Activated CD8-positive, alpha-beta memory T cell treated with anti-CD3 and anti-CD28 coated beads for 4 hours (primary cell): ENCODE measurements at regions not wholly inside any gene's neighbourhood (a gene's known extent, or its start where the extent isn't known, plus 50 kb on each side); places are given as distances from the start of the nearest gene placed in this dataset.

ENCODE experiments used
- DNase-seq, 2 donors: peaks; one replicate each; pipeline ENCODE4 v3.0.0-alpha.2; 2020; ENCODE audit warnings: low read depth in 2 of 2

DNA sequence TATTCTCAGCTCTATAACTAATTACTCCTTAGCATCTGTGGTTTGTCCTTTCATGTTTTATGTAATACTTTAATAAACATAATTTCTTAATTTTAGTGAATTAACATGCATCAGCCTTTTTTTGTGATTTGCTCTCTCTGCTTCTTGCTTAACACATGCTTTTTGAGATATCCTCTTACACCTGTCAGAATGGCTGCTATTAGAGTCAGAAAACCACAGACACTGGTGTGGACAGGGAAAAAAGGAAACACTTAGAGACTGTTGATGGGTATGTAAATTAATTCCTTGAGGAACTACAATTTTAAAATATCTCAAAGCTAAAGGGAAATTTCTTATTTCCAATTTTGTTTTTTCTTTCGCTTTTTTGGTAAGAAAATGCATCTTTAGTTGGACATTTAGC lies 549.0 kb downstream of the ZNF804A start:
- no peak for DNase-seq

DNA sequence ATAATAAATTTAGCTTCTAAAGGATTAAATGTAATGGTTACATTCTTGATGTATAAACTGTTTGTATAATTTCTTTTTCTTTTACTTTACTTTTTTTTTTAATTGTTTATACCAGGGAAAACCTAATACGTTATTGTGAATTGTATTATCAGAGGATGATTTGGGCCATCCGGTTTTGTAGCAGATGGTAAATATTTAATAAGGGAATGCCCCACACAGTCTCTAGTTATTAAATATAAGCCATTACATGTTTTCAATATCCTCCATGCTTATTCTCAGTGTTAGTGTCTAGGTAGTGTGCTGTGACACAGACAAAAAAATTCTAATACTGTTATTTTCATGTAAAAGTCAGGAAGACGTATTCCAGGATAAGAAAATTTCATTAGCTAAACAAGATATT lies 553.9 kb downstream of the ZNF804A start:
- DNase-seq, result no peak

GRCh38 chr2:185161701-185162100 lies 563.4 kb downstream of the ZNF804A start:
- DNase-seq, result no peak

GRCh38 chr2:185174353-185174752 lies 564.3 kb upstream of the FSIP2 start:
- no peak for DNase-seq

DNA sequence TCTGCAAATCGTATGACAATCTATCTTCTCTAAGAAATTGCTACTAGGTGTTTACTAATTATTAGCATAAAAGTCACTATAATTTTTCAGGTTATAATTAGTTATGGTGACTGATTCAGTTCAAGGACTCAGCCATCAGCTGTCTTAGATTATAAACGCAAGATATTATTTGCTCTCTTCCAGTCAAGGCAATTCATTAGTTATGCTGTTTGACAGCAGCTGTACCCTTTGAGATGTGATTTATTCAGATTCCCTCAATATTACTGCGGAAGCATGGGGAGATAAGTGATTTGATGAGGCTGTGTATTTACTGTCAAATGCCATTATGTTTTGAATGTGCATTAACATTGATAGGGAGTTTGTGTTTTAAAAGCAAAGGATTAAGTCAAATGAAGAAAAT lies 558.9 kb upstream of the FSIP2 start:
- DNase-seq, result no peak

GRCh38 chr2:185181901-185182300 lies 556.7 kb upstream of the FSIP2 start:
- DNase-seq, result no peak

- DNase-seq, result no peak
Measured at GRCh38 chr2:185185044-185185443, 553.6 kb upstream of the FSIP2 start.

DNA sequence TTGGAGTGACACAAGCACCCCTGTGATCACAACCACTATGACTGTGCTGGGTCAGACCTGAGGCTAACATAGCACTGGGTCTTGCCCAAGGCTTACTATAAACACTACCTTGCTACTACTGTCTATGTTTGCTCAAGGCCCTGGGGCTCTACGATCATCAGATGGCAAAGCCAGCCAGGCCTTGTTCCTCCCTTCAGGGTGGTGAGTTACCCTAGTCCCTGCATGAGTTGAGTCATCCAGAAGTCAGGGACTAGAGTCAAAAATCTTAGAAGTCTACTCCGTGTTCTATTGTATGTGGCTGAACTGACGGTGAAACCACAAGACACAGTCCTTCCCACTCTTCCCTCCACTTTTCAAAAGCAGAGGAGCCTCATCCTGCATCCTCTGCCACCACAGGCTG lies 551.2 kb upstream of the FSIP2 start:
- DNase-seq, result no peak

DNA sequence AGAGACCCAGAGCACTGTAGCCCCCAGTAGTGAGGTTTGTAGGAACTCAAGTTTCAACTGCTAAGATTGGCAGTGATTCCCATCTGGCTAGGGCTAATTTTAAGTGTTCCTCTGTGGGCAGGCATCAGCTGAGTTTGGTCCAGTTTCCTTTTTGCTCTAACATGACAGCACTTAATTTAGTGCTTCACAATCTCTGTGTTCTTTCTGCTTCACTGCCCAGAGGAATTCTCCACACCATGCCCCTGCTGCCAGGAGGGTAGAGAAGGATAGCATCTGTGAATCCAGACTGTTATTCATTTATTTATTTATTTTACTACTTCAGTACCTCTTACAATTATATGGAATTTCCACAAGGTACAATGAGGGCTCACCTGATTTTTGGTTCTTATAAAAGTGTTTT lies 549.9 kb upstream of the FSIP2 start:
- no peak for DNase-seq

DNA sequence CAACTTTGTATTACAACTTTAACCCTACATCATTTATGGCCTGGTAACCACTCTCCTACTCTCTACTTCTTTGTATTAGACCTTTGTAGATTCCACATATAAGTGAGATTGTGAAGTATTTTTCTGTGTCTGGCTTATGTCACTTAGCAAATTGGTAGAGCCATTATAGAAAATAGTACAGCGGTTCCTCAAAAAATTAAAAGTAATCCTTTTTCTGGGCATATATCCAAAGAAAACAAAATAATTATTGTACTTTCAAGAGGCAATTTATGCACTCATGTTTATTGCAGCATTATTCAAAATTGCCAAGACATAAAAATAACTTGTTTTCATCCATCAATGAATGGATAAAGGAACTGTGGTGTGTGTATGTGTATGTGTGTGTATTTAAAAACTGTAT lies 537.5 kb upstream of the FSIP2 start:
- DNase-seq, result no peak

- DNase-seq, result no peak
Measured at GRCh38 chr2:185202381-185202780, 536.2 kb upstream of the FSIP2 start.

GRCh38 chr2:185202945-185203528 lies 535.6 kb upstream of the FSIP2 start:
- no peak for DNase-seq

DNA sequence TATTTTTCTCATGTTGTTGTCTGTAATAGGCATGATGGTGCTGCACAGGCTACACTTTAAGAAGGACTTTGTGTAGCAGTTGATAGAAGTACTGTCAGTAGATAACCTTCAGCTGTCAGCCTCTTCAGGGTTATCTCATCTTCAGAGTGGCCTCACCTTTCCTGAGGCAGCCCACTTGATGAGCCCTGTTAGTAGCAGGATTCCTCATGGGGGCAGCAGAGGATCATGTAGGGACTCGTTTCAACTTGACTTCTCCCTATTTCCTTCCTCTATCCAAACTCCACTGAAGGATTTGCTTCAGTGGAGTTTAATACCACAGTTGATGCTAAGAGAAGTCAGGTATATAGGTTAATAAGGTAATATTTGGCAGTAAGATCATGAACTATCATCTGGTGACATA lies 530.3 kb upstream of the FSIP2 start:
- DNase-seq, result no peak

DNA sequence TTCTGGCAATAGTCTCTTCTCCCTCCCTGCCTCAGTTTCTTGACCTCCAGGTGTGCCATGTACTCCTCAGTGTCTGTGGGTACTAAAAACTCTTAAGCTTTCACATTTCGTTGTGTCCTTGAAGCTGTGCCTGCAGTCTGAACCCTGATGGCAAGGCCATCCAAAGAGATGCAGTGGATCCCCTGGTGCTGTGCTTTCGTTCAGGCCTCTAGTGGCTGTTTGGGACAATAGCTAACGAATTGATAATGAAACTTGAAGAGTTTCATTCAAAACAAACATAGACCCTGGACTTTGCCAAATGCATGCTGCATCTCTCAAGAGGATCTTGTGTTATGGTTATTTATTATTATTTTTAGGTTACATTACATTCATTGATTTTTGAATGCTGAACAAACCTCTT lies 523.1 kb upstream of the FSIP2 start:
- DNase-seq, result no peak

DNA sequence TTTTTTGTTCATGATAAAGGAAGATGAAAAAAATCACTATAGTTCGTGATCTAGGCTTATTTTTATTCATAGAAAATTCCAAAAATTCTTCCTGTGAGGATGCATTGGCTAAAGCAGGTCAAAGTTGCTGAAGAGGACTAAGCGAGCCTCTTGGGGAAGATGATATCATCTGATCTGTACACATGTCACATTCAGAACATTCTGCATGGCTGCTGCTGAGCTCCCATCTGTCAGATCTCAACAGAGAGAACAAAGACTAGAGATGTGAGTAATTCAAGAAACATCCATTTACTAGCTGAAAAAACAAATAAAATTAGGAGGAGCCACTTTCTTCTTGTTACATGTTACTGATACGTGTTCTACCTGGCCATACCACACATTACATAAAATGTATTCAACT lies 518.6 kb upstream of the FSIP2 start:
- DNase-seq, result no peak

DNA sequence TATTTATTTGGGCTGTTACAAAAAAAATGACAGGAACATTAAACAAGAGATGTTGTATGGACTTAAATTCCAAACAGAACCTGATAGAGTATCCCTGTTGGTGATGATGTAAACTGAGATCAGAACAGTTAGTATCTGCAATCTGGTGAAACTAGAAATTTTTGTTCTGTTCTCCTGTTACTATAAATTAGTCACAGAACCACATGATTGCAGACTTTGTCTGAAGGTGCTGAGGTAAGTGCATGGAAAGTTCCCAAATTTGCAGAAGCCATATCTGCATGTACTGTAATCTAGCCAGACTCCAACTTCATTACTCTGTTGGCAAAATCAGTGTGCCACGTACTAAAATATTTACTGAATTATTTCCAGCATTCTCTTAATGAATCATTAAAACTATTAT lies 516.3 kb upstream of the FSIP2 start:
- DNase-seq, result no peak

GRCh38 chr2:185227391-185227790 lies 511.2 kb upstream of the FSIP2 start:
- DNase-seq, result no peak

GRCh38 chr2:185239491-185239890 lies 499.1 kb upstream of the FSIP2 start:
- no peak for DNase-seq

DNA sequence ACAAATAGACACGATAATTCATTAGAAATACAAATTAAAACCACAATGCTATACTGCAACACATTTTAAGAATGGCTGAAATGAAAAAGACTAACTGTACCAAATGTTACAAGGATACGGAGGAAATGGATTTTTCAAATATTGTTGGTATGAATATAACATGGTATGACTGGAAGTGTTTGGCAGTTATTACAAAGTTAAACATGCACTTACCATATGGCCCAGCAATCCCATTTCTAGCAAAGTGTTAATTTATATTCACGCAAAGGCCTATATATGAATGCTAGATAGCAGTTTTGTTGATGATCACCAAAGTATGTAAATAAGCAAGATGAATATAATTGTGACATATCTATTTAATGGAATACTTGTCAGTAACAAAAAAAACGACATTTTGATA lies 497.8 kb upstream of the FSIP2 start:
- DNase-seq, result no peak

GRCh38 chr2:185241556-185241955 lies 497.0 kb upstream of the FSIP2 start:
- no peak for DNase-seq

DNA sequence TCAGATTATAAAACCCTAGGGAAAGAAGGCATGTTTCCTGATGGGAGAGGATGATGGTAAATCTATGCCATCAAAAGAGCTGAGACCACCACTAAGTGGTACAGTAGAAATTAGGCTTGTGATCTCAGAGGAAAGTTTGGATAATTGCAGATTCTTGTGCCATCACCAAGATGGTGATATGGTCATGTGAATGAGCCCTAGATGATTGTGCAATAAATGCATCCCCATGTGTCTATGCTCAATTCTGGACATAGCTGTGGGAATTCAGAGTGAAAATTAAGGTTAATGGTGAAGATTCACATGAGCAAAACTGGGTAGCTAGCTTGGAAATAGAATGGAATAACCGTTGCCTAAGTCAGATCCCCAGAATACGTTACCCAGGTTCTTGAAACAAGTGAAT lies 496.1 kb upstream of the FSIP2 start:
- DNase-seq, result no peak

DNA sequence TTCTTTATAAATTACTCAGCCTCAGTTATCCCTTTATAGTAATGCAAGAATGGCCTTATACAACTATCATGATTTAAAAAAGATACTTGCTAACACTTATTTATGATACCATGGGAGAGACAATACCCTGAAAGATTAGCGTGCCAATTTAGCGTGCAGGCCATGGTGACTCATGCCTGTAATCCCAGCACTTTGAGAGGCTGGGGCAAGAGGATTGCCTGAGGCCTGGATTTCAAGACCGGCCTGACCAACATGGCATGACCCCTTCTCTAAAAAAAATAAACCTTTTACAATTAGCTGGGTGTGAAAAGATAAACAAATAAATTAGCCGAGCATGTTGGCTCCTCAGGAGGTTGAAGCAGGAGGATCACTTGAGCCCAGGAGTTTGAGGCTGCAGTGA lies 493.4 kb upstream of the FSIP2 start:
- DNase-seq, result no peak

DNA sequence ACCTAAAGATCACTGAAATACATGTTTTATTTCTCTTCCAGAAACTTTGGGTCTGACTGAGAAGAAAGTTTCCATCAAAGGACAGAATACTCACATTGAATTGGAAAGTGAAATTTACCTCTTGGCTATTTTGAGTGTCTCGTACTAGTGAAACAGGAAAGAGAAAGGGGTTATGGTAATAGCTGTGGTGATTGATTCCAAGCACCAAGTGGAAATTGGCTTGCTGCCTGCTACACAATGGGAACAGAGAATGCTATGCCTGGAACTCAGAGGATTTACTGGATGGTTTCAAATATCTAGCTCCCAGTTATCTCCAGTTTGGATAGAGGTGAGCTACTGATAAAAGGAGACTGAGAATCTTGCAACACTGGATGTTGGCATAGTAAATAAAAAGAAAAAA lies 492.8 kb upstream of the FSIP2 start:
- DNase-seq, result no peak

GRCh38 chr2:185246717-185247116 lies 491.9 kb upstream of the FSIP2 start:
- no peak for DNase-seq

GRCh38 chr2:185255566-185255965 lies 483.0 kb upstream of the FSIP2 start:
- DNase-seq, result no peak
